GM19395 (cell line): ENCODE measurements at regions not wholly inside any gene's neighbourhood (a gene's known extent, or its start where the extent isn't known, plus 50 kb on each side); places are given as distances from the start of the nearest gene placed in this dataset.
A peak's percentile ranks its signal among the peaks of the same experiment; 100 is the strongest.

ENCODE experiments used
- ATAC-seq: cut with Tn5 transposase; IDR thresholded peaks from one replicate; pipeline ENCODE4 v1.9.1; 2021; ENCODE audit warnings: mild to moderate bottlenecking, moderate library complexity; ENCODE audit not compliant: unreplicated experiment

GRCh38 chr11:128407962-128408361 lies 179.4 kb downstream of the ETS1 start:
- ATAC-seq = no peak

GRCh38 chr11:128405714-128406662 lies 181.4 kb downstream of the ETS1 start:
- peak; percentile 65 for ATAC-seq

- ATAC-seq = no peak
Observed at GRCh38 chr11:128405112-128405511, 182.2 kb downstream of the ETS1 start.

- no peak for ATAC-seq
Observed at GRCh38 chr11:128404437-128404836, 182.9 kb downstream of the ETS1 start.

- no peak for ATAC-seq
Observed at GRCh38 chr11:128400382-128401203, 186.8 kb downstream of the ETS1 start.

GRCh38 chr11:128399251-128400121 lies 187.9 kb downstream of the ETS1 start:
- ATAC-seq = peak; percentile 76

- ATAC-seq = peak; percentile 49
Observed at GRCh38 chr11:128398517-128399250, 188.7 kb downstream of the ETS1 start.

GRCh38 chr11:128397362-128397761 lies 190.0 kb downstream of the ETS1 start:
- no peak for ATAC-seq

GRCh38 chr11:128394431-128395089 lies 192.8 kb downstream of the ETS1 start:
- ATAC-seq = no peak

GRCh38 chr11:128392259-128392658 lies 195.1 kb downstream of the ETS1 start:
- no peak for ATAC-seq

GRCh38 chr11:128391811-128392210 lies 195.5 kb downstream of the ETS1 start:
- no peak for ATAC-seq

- ATAC-seq = no peak
Observed at GRCh38 chr11:128390246-128390645, 197.1 kb downstream of the ETS1 start.

GRCh38 chr11:128389461-128389976 lies 197.8 kb downstream of the ETS1 start:
- no peak for ATAC-seq

- no peak for ATAC-seq
Observed at GRCh38 chr11:128388206-128388815, 199.0 kb downstream of the ETS1 start.

GRCh38 chr11:128379587-128380580 lies 207.5 kb downstream of the ETS1 start:
- no peak for ATAC-seq

- ATAC-seq = no peak
Observed at GRCh38 chr11:128375961-128376360, 211.4 kb downstream of the ETS1 start.

GRCh38 chr11:128374026-128374425 lies 213.3 kb downstream of the ETS1 start:
- no peak for ATAC-seq

- no peak for ATAC-seq
Observed at GRCh38 chr11:128372977-128373376, 214.4 kb downstream of the ETS1 start.
